ENCODE measurements at regions not wholly inside any gene's neighbourhood (a gene's known extent, or its start where the extent isn't known, plus 50 kb on each side); places are given as distances from the start of the nearest gene placed in this dataset.
"Not testable (repeated sequence)": the region's sequence is repeated elsewhere in the genome, so short reads cannot be mapped to it uniquely, and the experiment has no call there.

DNA sequence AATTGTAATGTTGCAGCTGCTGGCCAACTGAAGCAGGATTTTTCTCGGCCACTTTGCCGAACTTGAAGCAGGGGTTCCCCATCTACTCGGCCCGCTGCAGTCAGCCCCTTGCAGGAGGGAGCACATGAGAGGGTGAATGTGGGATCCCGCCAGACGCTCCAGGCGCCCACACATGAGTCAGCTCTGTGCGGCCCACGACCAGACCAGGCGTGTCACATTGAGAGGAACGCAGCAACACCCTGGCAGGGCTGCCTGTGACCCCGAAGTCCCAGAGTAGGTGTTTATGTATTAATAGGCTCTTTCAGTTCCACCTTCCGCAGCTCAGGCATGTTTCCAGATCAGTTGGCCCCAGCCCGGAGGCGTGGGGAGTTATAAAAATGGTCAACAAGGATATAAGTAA lies 344.7 kb upstream of the PABPC4L start:
- no peak for DNase-seq
- intact Hi-C loops (cut with DNase I) = no loop called here

- intact Hi-C loops (cut with DNase I) = no loop called here
- no peak for DNase-seq
Observed at GRCh38 chr4:134544303-134544770, 342.7 kb upstream of the PABPC4L start.

GRCh38 chr4:134540588-134540987 lies 339.0 kb upstream of the PABPC4L start:
- intact Hi-C loops (cut with DNase I) = no loop called here
- no peak for DNase-seq

DNA sequence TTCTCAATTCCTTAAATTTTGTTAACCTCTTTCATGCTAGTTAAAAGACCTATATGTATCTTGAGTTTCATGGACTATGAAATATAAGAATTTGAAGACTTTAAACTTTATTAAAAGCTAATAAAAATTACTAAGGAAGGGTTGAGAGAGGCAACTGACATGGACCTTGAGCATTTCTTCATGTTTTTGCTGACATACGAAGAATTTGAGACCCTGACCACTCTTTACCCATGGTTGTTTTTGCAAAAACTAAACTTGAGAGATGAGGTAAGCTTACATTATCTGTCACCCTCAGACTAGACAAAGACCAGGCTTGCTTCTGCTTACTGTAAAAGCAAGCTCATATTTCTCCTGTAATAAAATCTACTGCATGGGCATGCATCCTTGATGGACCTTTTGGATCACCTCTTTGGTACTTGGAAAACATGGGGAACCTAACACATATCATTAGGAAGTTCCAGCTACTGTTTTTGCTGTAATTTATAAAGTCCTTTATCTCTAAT lies 338.2 kb upstream of the PABPC4L start:
- intact Hi-C loops (cut with DNase I) = no loop called here
- DNase-seq = no peak

DNA sequence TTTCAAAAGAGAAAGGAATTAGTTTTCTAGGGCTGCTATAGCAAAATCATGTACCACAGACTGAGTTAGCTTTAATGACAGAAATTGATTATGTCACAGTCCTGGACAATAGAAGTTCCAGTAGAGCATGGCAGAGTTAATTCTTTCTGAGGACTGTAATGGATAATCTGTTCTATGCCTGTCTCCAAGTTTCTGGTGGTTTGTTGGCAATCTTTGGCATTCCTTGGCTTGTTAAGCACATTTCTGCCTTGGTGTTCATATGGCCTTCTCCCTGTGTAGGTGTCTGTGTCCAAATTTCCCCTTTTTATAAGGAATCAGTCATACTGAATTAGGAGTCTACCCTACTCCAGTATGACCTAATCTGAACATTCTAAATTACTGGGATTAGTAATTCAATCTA lies 336.1 kb upstream of the PABPC4L start:
- intact Hi-C loops (cut with DNase I) = no loop called here

GRCh38 chr4:134533068-134533467 lies 331.5 kb upstream of the PABPC4L start:
- intact Hi-C loops (cut with DNase I) = no loop called here
- DNase-seq = no peak

More for the DNA sequence above, 336.1 kb upstream of the PABPC4L start:
- DNase-seq = no peak

DNA sequence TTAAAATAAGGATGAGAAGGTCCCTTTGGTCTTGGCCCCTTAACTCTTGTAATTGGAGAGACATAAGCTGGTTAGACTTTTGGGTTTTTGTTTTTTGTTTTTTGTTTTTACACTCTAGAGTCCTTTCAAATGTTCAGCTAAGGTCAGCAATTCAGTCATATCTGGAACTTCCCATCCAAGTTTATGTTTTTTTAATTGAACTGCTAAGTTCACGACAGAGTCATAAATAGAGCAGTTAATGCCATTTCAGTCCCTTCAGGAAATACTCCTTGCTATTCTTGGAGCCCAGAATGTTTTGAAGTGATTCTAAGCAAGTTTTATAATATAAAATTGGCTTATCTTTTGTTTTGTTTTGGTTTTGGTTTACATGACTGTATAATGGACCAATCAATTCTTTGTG lies 329.4 kb upstream of the PABPC4L start:
- no peak for DNase-seq
- intact Hi-C loops (cut with DNase I) = no loop called here

GRCh38 chr4:134529629-134530028 lies 328.0 kb upstream of the PABPC4L start:
- intact Hi-C loops (cut with DNase I) = no loop called here
- DNase-seq = no peak

DNA sequence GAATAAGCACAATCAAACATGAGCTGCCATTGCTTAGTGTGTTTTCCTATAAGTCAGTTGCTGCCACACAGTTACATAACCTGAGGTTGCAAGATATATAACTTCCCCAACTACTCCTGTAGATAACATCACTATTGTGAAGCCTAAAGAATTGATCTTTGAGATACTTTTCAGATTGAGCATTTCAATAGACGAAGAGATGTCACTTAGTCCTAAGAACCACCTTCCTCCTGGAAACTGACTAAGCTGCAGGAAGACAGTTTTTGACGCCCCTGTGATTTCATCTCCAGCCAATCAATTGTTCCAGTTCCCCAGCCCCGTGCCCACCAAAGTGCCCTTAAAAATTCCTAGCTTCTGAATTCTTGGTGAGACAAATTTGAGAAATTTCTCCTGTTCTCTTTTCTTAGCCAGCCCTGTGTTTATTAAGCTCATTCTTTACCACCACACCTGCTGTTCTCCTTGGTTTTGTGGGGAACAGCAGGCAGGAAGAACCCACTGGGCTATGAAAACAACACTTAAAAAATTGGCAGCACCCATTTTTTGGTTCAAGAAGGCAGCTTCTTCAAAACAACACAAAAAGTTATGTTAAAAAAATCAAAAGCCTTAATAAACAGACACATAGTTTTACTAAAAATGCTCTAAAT lies 317.1 kb upstream of the PABPC4L start:
- DNase-seq = no peak
- intact Hi-C loops (cut with DNase I) = no loop called here

DNA sequence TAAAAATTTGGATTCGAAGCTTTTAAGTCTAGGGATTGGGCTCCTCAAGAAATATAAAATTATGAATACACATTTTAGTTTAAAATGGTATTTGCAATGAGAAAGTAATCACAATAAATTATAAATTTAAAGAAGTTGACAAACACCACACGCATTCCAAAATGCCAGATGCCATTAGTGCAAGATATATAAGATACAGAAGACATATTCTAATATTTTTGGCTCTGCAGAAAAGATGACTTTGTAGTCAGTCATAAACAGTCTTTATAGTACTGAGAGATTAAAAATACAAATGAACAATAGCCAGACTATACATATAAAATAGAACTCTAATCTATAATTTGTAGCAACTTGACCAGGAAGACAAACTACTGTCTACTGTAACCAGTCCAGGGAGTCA lies 309.0 kb upstream of the PABPC4L start:
- DNase-seq = no peak

DNA sequence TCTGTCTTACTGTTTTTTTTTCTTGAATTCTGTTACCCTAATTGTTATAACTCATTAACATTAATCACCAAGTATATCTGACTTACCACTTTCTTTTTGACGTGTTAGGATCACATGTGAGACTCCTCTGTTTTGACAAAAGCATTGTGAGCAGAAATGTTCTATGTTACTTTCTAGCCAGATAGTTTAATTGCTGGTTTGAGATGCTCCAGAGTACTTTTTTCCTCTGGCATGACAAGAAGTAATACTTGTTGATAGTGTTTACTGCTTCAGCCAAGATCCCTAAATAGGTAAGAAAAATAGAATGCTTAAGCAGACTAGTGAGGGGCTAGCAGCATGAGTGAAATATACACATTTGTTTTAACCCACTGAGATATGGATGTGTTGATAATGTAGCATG lies 303.9 kb upstream of the PABPC4L start:
- intact Hi-C loops (cut with DNase I) = no loop called here
- DNase-seq = no peak

More for the DNA sequence above, 309.0 kb upstream of the PABPC4L start:
- intact Hi-C loops (cut with DNase I) = no loop called here

- DNase-seq = peak in 1 of 10 donors; percentile 64
- intact Hi-C loops (cut with DNase I) = no loop called here
Observed at GRCh38 chr4:134501973-134502643, 300.5 kb upstream of the PABPC4L start.

DNA sequence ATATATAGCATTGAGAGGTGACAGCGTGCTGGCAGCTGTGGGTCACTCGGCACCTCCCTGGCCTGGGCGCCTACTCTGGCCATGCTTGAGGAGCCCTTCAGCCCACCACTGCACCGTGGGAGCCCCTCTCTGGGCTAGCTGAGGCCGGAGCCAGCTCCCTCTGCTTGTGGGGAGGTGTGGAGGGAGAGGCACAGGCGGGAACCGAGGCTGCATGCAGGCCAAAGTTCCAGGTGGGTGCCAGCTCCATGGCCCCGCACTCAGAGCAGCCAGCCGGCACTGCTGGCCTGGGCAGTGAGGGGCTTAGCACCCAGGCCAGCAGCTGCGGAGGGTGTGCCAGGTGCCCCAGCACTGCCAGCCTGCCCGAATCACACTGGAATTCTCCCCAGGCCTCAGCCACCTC lies 299.9 kb upstream of the PABPC4L start:
- DNase-seq = peak in 2 of 10 donors; percentile 69 to 80
- intact Hi-C loops (cut with DNase I) = not testable (repeated sequence)

- intact Hi-C loops (cut with DNase I) = no loop called here
- no peak for DNase-seq
Observed at GRCh38 chr4:134499074-134499473, 297.5 kb upstream of the PABPC4L start.

- DNase-seq = no peak
- intact Hi-C loops (cut with DNase I) = no loop called here
Observed at GRCh38 chr4:134490863-134491262, 289.3 kb upstream of the PABPC4L start.

- intact Hi-C loops (cut with DNase I); DNase-seq: not testable (repeated sequence)
Observed at GRCh38 chr4:134483514-134483913, 281.9 kb upstream of the PABPC4L start.

DNA sequence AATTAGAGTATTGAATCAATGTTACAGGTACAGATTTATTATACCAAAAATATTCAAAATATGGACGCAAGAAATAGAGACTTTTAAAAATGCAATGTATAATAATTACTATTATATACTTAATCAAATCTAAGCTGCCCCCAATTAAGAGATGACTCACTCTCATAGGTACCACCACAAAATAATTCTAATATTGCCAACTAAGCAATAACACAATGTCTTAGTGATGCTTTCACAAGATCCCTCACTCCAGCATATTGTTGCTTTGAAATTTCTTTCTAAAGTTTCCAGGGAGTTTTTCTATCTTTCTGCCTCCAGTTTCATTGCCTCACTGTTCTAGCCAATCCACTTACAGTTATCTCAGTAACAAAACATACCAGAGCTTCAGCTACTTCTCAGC lies 270.0 kb upstream of the PABPC4L start:
- DNase-seq = no peak
- intact Hi-C loops (cut with DNase I) = no loop called here

GRCh38 chr4:134470544-134470943 lies 269.0 kb upstream of the PABPC4L start:
- peak in 1 of 10 donors; percentile 12 for DNase-seq
- intact Hi-C loops (cut with DNase I) = no loop called here

- intact Hi-C loops (cut with DNase I) = no loop called here
- DNase-seq = no peak
Observed at GRCh38 chr4:134465417-134465816, 263.8 kb upstream of the PABPC4L start.

DNA sequence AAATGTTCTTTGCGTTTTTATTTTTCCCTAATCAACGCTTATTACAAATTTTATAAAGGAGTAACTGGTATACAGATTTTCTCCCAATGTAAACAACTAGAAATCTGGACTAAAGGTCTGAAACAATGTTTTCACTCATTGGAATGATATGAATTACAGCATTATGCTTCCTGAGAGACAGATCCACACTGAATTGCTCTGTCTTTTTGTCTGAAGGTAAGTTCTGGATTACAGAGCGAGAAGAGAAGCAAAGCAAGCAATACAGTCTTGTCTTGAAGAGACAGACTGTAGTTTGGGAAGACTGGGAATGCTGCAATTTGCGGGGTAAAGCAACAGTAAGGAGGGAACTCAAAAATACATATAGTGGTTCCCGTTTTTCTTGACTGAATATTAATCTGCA lies 262.2 kb upstream of the PABPC4L start:
- intact Hi-C loops (cut with DNase I) = no loop called here

GRCh38 chr4:134426821-134427220 lies 225.2 kb upstream of the PABPC4L start:
- no peak for DNase-seq
- intact Hi-C loops (cut with DNase I) = no loop called here

More for the DNA sequence above, 262.2 kb upstream of the PABPC4L start:
- no peak for DNase-seq

DNA sequence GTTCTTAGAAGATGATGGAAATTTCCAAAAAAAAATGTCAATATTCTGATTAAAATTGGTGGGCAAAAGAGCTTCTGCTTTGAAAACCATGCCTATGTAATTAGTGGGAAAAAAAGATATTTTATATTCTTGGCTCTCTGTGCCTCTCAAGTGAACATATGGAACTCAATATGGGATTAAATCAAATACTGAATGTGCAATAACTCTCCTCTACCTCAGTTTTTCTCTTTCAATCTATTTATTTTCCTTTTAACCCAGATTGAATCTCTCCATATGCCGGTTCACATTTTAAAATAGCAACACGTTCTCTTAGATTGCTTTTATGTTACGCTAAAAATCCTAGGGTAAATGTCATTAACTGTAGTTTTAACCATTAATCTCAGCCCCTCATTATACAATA lies 224.2 kb upstream of the PABPC4L start:
- intact Hi-C loops (cut with DNase I) = no loop called here
- DNase-seq = no peak
